ENCODE measurements at regions not wholly inside any gene's neighbourhood (a gene's known extent, or its start where the extent isn't known, plus 50 kb on each side); places are given as distances from the start of the nearest gene placed in this dataset.

DNA sequence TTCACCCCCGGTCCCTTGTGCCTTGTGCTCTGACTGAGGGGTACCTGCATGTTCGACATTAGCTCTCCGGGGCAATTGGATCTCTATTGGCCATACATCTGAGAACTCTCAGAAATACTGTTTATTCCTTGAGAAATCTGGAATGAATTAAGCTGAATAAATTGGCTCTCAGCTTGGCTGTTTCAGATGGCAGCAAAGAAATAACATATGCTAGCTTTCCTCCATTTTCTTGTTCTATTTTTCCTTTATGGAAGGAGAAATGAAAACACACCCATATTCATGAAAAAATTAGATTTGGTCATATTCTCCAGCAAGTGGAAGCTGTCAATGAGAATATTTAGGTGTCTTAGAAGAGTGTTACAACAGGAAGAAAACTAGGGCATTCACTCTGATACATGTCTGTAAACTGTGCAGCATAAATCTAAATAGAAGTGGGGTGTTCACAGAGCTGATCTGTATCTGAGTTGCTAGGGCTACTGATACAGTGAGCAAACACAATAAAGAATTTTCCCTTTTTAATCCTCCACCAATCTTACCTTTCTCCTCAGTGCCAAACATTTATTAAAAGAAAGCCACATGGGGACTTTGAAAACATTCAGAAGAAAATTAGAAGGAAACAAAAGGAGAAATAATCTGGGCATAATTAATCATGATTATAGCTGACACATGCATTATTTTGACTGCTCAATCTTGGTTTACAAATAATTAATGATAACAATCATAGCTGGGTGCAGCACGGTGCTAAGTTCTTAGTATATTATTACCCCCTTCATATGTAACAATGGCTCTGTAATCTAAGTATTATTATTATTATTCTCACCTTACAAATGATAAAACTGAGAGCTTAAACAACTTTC, 671.9 kb upstream of the USP24 start:
- Histone ChIP-seq H3K9me3 (ENCODE audit: control insufficient read depth in 2 of 3, insufficient read depth in 1 of 3, low read length in 3 of 3) (no peaks in the 10 kb centered on the region), H3K27me3 (ENCODE audit: control insufficient read depth, insufficient read depth, low read length) (no peaks in the 10 kb centered on the region), H3K4me3 (ENCODE audit: low read length in 3 of 3) (no peak overlapping the region), H3K4me1 (ENCODE audit: control insufficient read depth in 2 of 3, insufficient read depth in 2 of 3, low read depth in 1 of 3, low read length in 3 of 3) (no peaks in the 10 kb centered on the region), H3K27ac (ENCODE audit: low read depth in 2 of 2, low read length in 2 of 2) (no peak overlapping the region), H3K36me3 (ENCODE audit: control insufficient read depth in 2 of 3, insufficient read depth in 3 of 3, low read length in 3 of 3) (no peaks in the 10 kb centered on the region), H3K9ac (ENCODE audit: low read length in 3 of 3) (no peak overlapping the region)
- intact Hi-C loops (cut with DNase I): no loop called here
- no peak for TF ChIP-seq CTCF (IDR thresholded peaks at IDR 0.05; ENCODE audit: borderline replicate concordance, extremely low read depth, insufficient read depth)
- FAIRE-seq (no peak), DNase-seq (peak in 2 of 5 donors; percentile 24 to 28)

DNA sequence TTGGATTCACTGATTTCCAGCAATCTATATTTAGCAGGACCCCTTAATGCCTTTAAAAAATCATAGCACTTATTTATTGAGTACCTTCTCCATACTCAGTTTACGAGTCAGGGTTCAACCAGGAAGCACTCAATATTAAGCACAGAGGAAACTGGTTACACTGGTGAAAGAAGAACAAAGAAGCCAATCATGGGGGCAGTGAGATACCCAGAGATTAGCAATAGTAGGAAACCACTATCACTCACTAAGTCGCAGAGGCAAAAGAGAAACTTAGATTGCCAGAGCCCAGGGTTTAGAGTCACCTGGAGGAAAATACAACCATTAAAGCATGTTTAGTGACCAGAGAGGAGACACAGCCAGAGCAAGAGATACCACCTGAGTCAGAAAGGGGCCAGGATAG, 670.5 kb upstream of the USP24 start:
- Histone ChIP-seq H3K27ac (ENCODE audit: low read depth in 2 of 2, low read length in 2 of 2) (no peak overlapping the region), H3K4me3 (ENCODE audit: low read length in 3 of 3) (no peak overlapping the region), H3K9me3 (ENCODE audit: control insufficient read depth in 2 of 3, insufficient read depth in 1 of 3, low read length in 3 of 3) (no peaks in the 10 kb centered on the region), H3K9ac (ENCODE audit: low read length in 3 of 3) (no peak overlapping the region), H3K27me3 (ENCODE audit: control insufficient read depth, insufficient read depth, low read length) (no peaks in the 10 kb centered on the region), H3K36me3 (ENCODE audit: control insufficient read depth in 2 of 3, insufficient read depth in 3 of 3, low read length in 3 of 3) (no peaks in the 10 kb centered on the region), H3K4me1 (ENCODE audit: control insufficient read depth in 2 of 3, insufficient read depth in 2 of 3, low read depth in 1 of 3, low read length in 3 of 3) (no peaks in the 10 kb centered on the region)
- FAIRE-seq (no peak), DNase-seq (no peak)
- TF ChIP-seq CTCF (IDR thresholded peaks at IDR 0.05; ENCODE audit: borderline replicate concordance, extremely low read depth, insufficient read depth): no peak
- intact Hi-C loops (cut with DNase I): no loop called here

DNA sequence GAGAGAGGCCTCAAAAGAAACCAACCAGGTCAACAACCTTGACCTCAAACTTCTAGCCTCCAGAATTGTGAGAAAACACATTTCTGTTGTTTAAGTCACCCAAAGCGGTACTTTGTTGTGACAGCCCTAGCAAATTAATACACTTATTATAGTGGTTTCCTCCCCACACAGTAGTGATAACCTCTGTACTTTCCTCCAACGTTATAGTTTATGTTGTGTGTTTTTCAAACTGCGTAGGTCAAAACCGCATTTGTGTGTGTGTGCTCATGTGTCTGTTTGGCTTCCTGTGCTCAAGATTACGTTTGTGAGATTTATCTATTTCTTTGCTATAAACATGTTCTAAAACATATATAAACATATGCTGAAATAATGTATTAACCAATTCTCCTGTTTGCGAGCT, 667.8 kb upstream of the USP24 start:
- Histone ChIP-seq H3K4me3 (ENCODE audit: low read length in 3 of 3) (no peak overlapping the region), H3K4me1 (ENCODE audit: control insufficient read depth in 2 of 3, insufficient read depth in 2 of 3, low read depth in 1 of 3, low read length in 3 of 3) (no peaks in the 10 kb centered on the region), H3K36me3 (ENCODE audit: control insufficient read depth in 2 of 3, insufficient read depth in 3 of 3, low read length in 3 of 3) (no peaks in the 10 kb centered on the region), H3K9ac (ENCODE audit: low read length in 3 of 3) (no peak overlapping the region), H3K9me3 (ENCODE audit: control insufficient read depth in 2 of 3, insufficient read depth in 1 of 3, low read length in 3 of 3) (no peaks in the 10 kb centered on the region), H3K27me3 (ENCODE audit: control insufficient read depth, insufficient read depth, low read length) (no peaks in the 10 kb centered on the region), H3K27ac (ENCODE audit: low read depth in 2 of 2, low read length in 2 of 2) (no peak overlapping the region)
- FAIRE-seq: no peak
- intact Hi-C loops (cut with DNase I): no loop called here
- no peak for TF ChIP-seq CTCF (IDR thresholded peaks at IDR 0.05; ENCODE audit: borderline replicate concordance, extremely low read depth, insufficient read depth)
- no peak for DNase-seq

All from kidney (tissue), 13 donors.